ENCODE measurements at regions not wholly inside any gene's neighbourhood (a gene's known extent, or its start where the extent isn't known, plus 50 kb on each side); places are given as distances from the start of the nearest gene placed in this dataset.

- DNase-seq = no peak
These were observed 63.0 kb downstream of the C5orf15 start for GRCh38 chr5:133905424-133905823.

- DNase-seq = no peak
These were observed 63.8 kb downstream of the C5orf15 start for GRCh38 chr5:133904641-133905040.

- DNase-seq = no peak
These were observed 65.8 kb downstream of the C5orf15 start for GRCh38 chr5:133902511-133903118.

- no peak for DNase-seq
These were observed 67.7 kb downstream of the C5orf15 start for GRCh38 chr5:133900534-133901270.

- no peak for DNase-seq
These were observed 68.9 kb downstream of the C5orf15 start for GRCh38 chr5:133899506-133899905.

GRCh38 chr5:133898440-133898839, 70.0 kb downstream of the C5orf15 start:
- DNase-seq = no peak

DNA sequence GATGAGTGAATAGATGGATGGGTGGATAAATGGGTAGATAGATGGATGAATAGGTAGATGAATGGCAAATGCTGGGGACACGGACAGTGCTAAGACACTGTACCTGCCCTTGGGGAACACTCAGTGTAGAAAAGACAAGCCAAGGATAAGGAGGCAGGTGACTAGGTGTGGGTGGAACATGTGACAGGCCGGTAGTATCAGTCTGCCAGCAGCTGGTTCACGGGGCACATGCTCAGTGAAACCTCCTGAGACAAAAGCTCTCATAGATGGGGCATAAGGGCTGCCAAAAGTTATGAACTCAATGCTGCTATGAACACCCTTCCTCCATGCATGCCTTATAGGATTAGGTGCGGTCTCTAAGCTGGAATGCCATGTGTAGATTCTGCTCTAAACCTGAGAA, 71.0 kb downstream of the C5orf15 start:
- no peak for DNase-seq

DNA sequence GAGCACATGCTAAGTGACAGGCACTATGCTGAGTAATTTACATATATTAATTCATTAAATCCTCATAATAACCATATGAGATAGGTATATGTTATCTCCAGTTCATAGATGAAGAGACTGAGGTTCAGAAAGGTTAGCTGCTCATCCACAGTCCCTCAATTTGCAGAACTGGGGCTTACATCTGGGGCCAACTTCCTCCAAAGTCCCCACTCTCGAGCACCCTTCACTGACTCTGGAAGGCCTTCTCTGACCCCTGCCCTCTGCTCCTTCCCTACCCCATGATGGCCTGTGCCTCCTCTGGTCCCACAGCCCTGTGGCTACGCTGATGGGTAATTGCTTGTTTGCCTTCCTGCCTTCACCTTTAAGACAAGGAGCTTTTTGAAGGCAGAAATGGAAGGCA, 71.6 kb downstream of the C5orf15 start:
- no peak for DNase-seq

GRCh38 chr5:133895979-133896845, 72.2 kb downstream of the C5orf15 start:
- no peak for DNase-seq

GRCh38 chr5:133894143-133894542, 74.3 kb downstream of the C5orf15 start:
- DNase-seq = no peak

GRCh38 chr5:133892774-133893173, 75.7 kb downstream of the C5orf15 start:
- no peak for DNase-seq

DNA sequence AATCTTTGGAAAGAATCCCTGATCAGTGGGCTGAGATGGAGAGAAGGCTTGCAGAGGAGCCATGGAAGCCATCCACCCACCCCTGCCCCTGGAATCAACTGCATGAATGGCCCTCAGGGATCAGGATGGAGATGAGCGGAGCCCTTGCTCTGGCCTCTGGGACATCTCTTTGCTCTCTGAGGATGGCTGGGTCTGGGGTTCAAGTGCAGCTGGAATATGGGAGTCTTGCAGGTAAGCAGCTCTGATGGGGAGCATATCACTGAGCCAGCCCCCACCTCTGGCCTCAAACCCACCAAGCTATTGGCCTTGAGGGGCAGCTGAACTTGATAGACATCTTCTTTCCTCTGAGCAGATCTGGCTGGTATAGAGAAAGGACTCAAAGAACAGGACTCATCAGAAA, 76.1 kb downstream of the C5orf15 start:
- no peak for DNase-seq

- DNase-seq = no peak
These were observed 77.0 kb downstream of the C5orf15 start for GRCh38 chr5:133891390-133891789.

DNA sequence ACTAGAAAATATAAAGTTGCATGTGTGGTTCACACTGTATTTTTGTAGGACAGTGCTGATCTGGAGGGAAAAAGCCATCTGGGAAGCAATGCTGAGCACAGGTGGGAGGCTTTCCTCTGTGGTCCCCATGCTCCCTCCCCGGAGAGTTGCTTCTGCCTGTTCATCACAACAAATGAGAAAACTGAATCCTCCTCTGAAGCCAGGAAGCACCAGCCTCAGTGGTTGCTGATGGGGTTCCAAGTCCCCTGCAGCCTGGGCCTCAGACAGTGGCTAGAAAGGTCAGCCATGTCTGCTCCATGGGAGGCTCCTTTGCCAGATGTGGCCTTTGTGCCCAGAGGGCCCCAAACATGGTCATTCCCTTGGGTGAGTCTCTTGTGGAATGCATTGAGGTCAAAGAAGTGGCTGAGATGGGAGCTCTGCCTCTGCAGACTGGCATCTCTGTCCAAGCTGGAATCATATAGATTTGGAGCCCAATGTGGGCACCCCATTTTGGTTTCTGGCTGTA, 77.6 kb downstream of the C5orf15 start:
- DNase-seq = no peak

GRCh38 chr5:133890314-133890713, 78.1 kb downstream of the C5orf15 start:
- no peak for DNase-seq

GRCh38 chr5:133889271-133889905, 79.0 kb downstream of the C5orf15 start:
- no peak for DNase-seq

- no peak for DNase-seq
These were observed 79.8 kb downstream of the C5orf15 start for GRCh38 chr5:133888625-133888991.

GRCh38 chr5:133885566-133885965, 82.9 kb downstream of the C5orf15 start:
- no peak for DNase-seq

DNA sequence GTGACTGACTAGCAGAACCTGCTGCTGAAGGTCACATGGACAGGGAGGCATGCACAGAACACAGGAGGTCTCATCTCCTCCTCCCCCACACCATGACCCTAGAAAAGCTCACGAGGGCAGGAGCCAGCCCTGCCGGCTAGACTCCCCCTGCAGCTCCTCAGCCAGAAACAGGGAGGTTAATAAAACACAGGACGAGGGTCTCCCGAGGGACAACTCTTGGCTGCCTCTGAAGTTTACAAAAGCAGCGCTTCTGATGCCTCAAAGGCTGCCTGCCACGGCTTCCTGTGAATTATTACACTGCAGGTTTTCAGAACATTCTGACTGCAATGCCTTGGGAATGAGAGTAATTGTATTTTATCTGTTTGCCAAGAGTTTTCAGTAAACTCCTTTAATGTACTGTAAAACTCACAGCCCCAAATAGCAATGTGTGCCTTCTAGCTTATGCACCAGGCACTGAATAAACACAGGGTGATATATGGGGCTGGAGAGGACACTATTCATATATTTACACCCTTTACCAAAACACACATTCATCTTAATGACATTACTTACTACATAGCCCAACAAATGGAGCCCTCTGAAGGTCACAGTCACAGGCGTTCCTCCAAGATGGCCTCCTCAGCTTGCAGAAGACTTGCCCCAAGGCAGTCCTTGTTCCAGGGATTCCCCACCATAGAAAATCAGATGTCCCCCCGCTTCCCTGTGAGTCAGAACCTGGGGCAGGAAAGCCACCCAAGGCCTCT, 83.7 kb downstream of the C5orf15 start:
- no peak for DNase-seq

DNA sequence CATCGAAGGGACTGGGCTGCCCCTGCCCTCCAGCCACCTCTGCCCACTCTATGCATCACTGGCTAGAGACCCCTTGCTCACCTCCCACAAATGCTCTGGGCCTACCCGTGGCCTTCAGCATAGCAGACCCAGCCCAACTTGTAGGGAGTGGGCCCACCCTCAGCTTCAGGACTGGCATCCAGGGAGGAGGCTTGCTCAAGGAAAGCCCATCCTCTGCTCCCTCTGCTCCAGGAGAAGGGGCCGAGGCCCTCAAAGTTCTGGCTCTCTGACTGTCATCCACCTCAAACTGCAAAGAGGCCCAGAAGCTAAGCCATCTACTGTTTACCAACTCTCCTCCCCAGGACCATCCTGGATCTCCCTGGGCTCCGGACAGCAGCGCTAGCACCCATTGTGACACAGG, 84.5 kb downstream of the C5orf15 start:
- no peak for DNase-seq

DNA sequence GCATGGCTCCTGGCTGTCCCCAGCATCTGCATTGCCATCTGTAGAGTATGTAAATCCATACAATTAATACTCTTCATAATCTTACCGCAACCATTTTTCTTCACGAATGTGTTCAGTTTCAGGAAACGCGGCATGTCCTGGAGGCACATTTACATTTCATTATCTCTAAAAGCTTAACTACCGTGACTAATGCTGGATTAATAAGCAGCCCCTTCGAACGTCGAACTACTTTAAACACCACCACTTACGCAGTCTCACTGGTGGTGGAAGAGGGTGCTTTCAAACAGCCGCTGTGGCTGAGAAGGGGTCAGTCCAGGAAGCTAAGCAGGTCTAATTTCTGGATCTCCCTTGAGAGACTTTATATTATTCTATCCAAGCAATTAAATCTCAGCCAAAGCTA, 85.6 kb downstream of the C5orf15 start:
- no peak for DNase-seq

DNA sequence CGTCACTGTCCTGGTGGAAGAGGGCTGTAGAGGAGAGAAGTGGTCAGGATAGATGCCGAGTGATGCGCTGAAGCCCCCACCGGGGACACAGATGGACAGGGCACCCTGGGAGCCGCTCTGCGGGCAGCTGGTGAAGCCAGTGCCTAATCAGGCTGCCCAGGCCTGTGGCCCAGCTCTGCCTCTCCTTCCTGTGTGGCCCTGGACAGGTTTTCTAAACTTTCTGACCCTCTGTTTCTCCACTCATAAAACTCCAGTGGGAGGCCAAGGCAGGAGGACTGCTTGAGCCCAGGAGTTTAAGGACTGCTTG, 86.1 kb downstream of the C5orf15 start:
- no peak for DNase-seq
